HepG2 (cell line): ENCODE measurements at regions not wholly inside any gene's neighbourhood (a gene's known extent, or its start where the extent isn't known, plus 50 kb on each side); places are given as distances from the start of the nearest gene placed in this dataset.
"Not testable (repeated sequence)": the region's sequence is repeated elsewhere in the genome, so short reads cannot be mapped to it uniquely, and the experiment has no call there.

Source experiments
- ATAC-seq: fragments of 200-7000 bp; cut with Tn5 transposase; 3 replicates; pipeline ENCODE4 v1.9.1; 2020; ENCODE audit warnings: mild to moderate bottlenecking, moderate library complexity
- BruUV-seq: library from RNA; stranded (reverse); fragments of 400-500 nt; replicated peaks from 2 replicates; lab custom pipeline; 2021; lab: Mats Ljungman, UMichigan
- CTCF ChIA-PET: fragments of 300-600 bp; formaldehyde crosslinking; extraction: SDS; loops from one replicate; lab custom pipeline; 2021; ENCODE audit warnings: low total read pairs, inconsistent platforms, low intra/inter-chr PET ratio; lab: Yijun Ruan, JAX
- POLR2A ChIA-PET: fragments of 350-600 bp; sonication (Branson Sonifier 250); formaldehyde crosslinking; loops from one replicate; lab custom pipeline; 2020; ENCODE audit warnings: antibody characterized with exemption, inconsistent platforms; lab: Yijun Ruan, JAX
- DNase-seq: peaks from one replicate; pipeline ENCODE4 v3.0.0-alpha.2; 2015; ENCODE audit warnings: low spot score
- FAIRE-seq: peaks from 3 replicates; lab custom pipeline; 2011; peaks lifted over from hg19 to GRCh38; lab: Jason Lieb, UNC
- H2AFZ ChIP-seq: one replicate; pipeline ENCODE4 v1.6.1; 2011; ENCODE audit warnings: low read length, inconsistent platforms
- H3K27ac ChIP-seq: fragments of 300-600 bp; 3 replicates; pipeline ENCODE4 v1.8.0; 2011; ENCODE audit warnings: mixed run types, mild to moderate bottlenecking, mixed read lengths, low read length, inconsistent platforms; ENCODE audit not compliant: insufficient read depth; ENCODE audit errors: extremely low read length
- H3K27me3 ChIP-seq, 2 experiments: fragments of 200-600 bp in 1 of 2; 2 replicates in 1 of 2; 3 replicates in 1 of 2; pipeline versions ENCODE4 v1.6.0 to v1.8.0; 2011; ENCODE audit warnings: low read length in 2 of 2, mild to moderate bottlenecking in 2 of 2, moderate library complexity in 2 of 2, inconsistent platforms in 1 of 2; ENCODE audit not compliant: insufficient read depth in 2 of 2, control insufficient read depth in 1 of 2
- H3K36me3 ChIP-seq, 2 experiments: fragments of 200-600 bp in 1 of 2; replicated peaks in 1 of 2; 2 replicates in 1 of 2; 3 replicates in 1 of 2; pipeline versions ENCODE4 v1.5.1 to v1.8.0; 2011; ENCODE audit warnings: low read length in 2 of 2, inconsistent platforms in 1 of 2; ENCODE audit not compliant: insufficient read depth in 2 of 2, control insufficient read depth in 1 of 2
- H3K4me1 ChIP-seq: 2 replicates; pipeline ENCODE4 v1.5.1; 2012; ENCODE audit warnings: low read length, inconsistent platforms; ENCODE audit not compliant: insufficient read depth
- H3K4me2 ChIP-seq: 2 replicates; pipeline ENCODE4 v1.6.0; 2011; ENCODE audit warnings: low read depth, low read length, inconsistent platforms
- H3K4me3 ChIP-seq, 3 experiments: fragments of 200-600 bp in 1 of 3; sonication (generic), shearing (Covaris generic) in 1 of 3; replicated peaks in 1 of 3; 2 replicates each; pipeline ENCODE4 v1.5.1; 2011 to 2016; ENCODE audit warnings: low read length in 3 of 3, inconsistent platforms in 2 of 3, low read depth in 2 of 3, mild to moderate bottlenecking in 2 of 3, control low read depth in 1 of 3, mixed read lengths in 1 of 3; ENCODE audit not compliant: insufficient read depth in 1 of 3
- H3K79me2 ChIP-seq: one replicate; pipeline ENCODE4 v1.6.1; 2011; ENCODE audit warnings: low read length, inconsistent platforms; ENCODE audit not compliant: insufficient read depth
- H3K9ac ChIP-seq: 2 replicates; pipeline ENCODE4 v1.6.0; 2011; ENCODE audit warnings: mild to moderate bottlenecking, low read depth, low read length, inconsistent platforms; ENCODE audit not compliant: insufficient read depth
- H3K9me3 ChIP-seq: 2 replicates; pipeline ENCODE4 v1.5.1; 2012; ENCODE audit warnings: mild to moderate bottlenecking, low read length
- H4K20me1 ChIP-seq: 2 replicates; pipeline ENCODE4 v1.6.0; 2011; ENCODE audit warnings: inconsistent platforms, mild to moderate bottlenecking, low read length, moderate library complexity; ENCODE audit not compliant: insufficient read depth
- WGBS: methylation state at CpG from one replicate; pipeline ENCODE4 v1.1.6; 2017; ENCODE audit warnings: low lambda C conversion rate; 5-methylcytosine and 5-hydroxymethylcytosine counted together
- in situ Hi-C: cut with HindIII; loops from 2 replicates; pipeline ENCODE4 v1.10.0; 2017; ENCODE audit warnings: low pct_unique_long_range_greater_than_20kb; ENCODE audit not compliant: extremely low pct_ligation_motif_present
- intact Hi-C: fragments of 100-400 bp; cut with micrococcal nuclease; formaldehyde crosslinking; loops from one replicate; pipeline ENCODE4 v1.10.0; 2022; ENCODE audit not compliant: unreplicated experiment

DNA sequence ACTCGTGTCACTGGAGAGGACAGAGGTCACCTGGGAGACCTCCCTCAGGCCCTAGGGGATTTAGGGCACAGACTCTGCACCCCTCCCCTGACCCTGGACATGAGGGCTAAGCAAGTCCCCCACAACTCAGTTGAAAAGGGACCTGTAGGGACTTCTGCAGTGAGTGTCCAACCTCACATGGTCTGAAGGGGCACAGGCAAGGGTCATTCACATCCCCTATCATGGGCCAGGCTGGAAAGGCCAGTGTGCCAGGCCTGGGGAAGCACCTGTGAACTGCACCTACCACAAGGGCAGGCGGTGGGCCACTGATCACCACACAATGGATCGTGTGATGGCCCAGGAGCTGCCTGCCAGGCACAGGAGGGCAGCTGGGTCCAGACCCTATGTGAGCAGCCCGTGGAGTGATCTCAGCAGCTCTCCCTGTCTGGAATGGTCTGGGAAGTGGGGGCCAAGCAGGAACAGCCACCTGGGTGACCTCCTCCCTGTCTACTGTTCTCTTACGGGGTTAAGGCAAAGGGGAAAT is 1502.6 kb upstream of the TPTE start:
- H4K20me1 ChIP-seq, H3K4me2 ChIP-seq, ATAC-seq, H3K4me1 ChIP-seq, H2AFZ ChIP-seq, in situ Hi-C loops, H3K79me2 ChIP-seq, H3K9ac ChIP-seq, intact Hi-C loops, POLR2A ChIA-PET, FAIRE-seq, H3K27ac ChIP-seq, H3K27me3 ChIP-seq, CTCF ChIA-PET, BruUV-seq, DNase-seq, H3K4me3 ChIP-seq, H3K36me3 ChIP-seq: not testable (repeated sequence)
- 4% methylated on average over 4 of the region's 5 CpGs for WGBS
- H3K9me3 ChIP-seq: peaks cover 38% of the 10 kb centered on the region

- H3K36me3 ChIP-seq, H3K27ac ChIP-seq, in situ Hi-C loops, POLR2A ChIA-PET, ATAC-seq, H3K27me3 ChIP-seq, H4K20me1 ChIP-seq, BruUV-seq, H3K79me2 ChIP-seq, DNase-seq, H3K4me1 ChIP-seq, FAIRE-seq, H2AFZ ChIP-seq, CTCF ChIA-PET, H3K4me2 ChIP-seq, intact Hi-C loops, H3K9ac ChIP-seq, H3K4me3 ChIP-seq: not testable (repeated sequence)
- peaks cover 34% of the 10 kb centered on the region for H3K9me3 ChIP-seq
- WGBS: 1% methylated on average over 3 of the region's 4 CpGs
Observed at GRCh38 chr21:9024006-9024767, 1497.2 kb upstream of the TPTE start.

DNA sequence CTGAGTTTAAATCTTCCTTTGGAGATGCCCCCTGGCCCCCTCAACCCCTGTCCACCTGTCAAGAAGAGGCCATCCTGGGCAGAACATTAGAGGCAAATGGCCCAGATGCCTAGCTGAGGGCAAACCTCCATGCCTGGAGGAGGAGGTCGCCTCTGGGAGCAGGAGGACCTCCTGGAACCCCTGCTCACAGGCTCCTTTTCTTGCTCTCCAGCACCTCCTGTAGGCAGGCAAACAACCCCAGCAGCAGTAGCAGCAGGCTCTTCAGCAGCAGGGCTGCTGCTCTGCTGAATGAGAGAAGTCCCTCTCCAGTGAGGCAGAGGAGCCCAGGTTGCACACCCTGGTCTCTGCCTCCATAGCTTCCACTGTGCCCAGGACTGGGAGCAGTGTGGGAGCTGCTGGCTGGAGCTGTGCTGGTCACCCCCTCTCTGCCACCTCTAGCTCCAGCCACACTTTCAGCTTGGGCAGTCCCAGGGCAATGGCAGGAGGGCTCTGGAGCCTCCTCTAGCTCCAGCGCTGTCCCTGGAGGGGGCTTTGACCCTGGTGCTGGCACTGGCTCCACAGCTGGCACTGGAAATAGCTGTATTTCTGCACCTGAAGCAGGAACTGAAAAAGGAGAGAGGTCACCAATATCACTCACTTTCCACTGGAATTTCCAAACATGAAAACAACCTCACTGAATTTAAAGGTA is 1494.5 kb upstream of the TPTE start:
- FAIRE-seq: not testable (repeated sequence)

DNA sequence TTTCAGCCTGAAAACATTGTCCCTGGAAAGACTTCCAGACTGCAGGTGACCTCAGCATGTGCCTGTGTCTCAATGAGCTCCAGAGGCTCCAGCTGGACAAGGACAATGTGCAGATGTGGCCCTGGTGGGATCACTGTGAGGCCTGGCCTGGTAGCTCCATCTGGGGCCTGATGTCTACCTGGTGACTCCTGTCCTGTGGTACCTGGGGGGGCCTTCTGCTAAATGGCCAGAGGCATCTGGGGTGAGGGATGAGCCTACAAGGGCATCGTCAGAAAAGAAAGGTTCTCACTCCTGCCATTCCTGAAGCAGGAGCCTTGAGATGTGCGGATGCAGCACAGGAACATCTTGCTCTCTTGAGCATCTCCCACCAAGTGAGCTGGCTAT is 1494.0 kb upstream of the TPTE start:
- DNase-seq, H3K4me2 ChIP-seq, H4K20me1 ChIP-seq, H3K79me2 ChIP-seq, H3K36me3 ChIP-seq, in situ Hi-C loops, H3K4me3 ChIP-seq, H2AFZ ChIP-seq, CTCF ChIA-PET, H3K27ac ChIP-seq, BruUV-seq, POLR2A ChIA-PET, H3K27me3 ChIP-seq, ATAC-seq, FAIRE-seq, H3K4me1 ChIP-seq, intact Hi-C loops, H3K9ac ChIP-seq: not testable (repeated sequence)
- peaks cover 43% of the 10 kb centered on the region for H3K9me3 ChIP-seq
- 51% methylated on average over 2 of the region's 2 CpGs for WGBS

More for the DNA sequence above, 1494.5 kb upstream of the TPTE start:
- H3K79me2 ChIP-seq, H3K27me3 ChIP-seq, H3K4me2 ChIP-seq, CTCF ChIA-PET, H3K4me1 ChIP-seq, POLR2A ChIA-PET, H3K27ac ChIP-seq, intact Hi-C loops, ATAC-seq, BruUV-seq, H4K20me1 ChIP-seq, H3K9ac ChIP-seq, H3K4me3 ChIP-seq, H2AFZ ChIP-seq, DNase-seq, H3K36me3 ChIP-seq, in situ Hi-C loops: not testable (repeated sequence)
- peaks cover 46% of the 10 kb centered on the region for H3K9me3 ChIP-seq
- 0% methylated on average over 2 of the region's 2 CpGs for WGBS
